ACC112 (cell line): ENCODE measurements at regions not wholly inside any gene's neighbourhood (a gene's known extent, or its start where the extent isn't known, plus 50 kb on each side); places are given as distances from the start of the nearest gene placed in this dataset.

Source experiments
- H2AFZ ChIP-seq: fragments of 200-600 bp; sonication (generic); one replicate; pipeline ENCODE4 v1.6.0; 2017; ENCODE audit warnings: antibody characterized with exemption, low read length; ENCODE audit not compliant: unreplicated experiment
- H3K27ac ChIP-seq: fragments of 200-600 bp; sonication (generic); 2 replicates; pipeline ENCODE4 v1.5.1; 2014; ENCODE audit warnings: low read depth, mild to moderate bottlenecking, antibody characterized with exemption, low read length, moderate library complexity
- H3K27me3 ChIP-seq: fragments of 200-600 bp; sonication (generic); 2 replicates; pipeline ENCODE4 v1.6.1; 2014; ENCODE audit warnings: mild to moderate bottlenecking, antibody characterized with exemption, low read length, moderate library complexity, mixed read lengths; ENCODE audit not compliant: insufficient read depth
- H3K36me3 ChIP-seq: fragments of 200-600 bp; sonication (generic); 2 replicates; pipeline ENCODE4 v1.6.1; 2016; ENCODE audit warnings: mild to moderate bottlenecking, antibody characterized with exemption, low read length, moderate library complexity, mixed read lengths; ENCODE audit not compliant: insufficient read depth
- H3K4me1 ChIP-seq: fragments of 200-600 bp; sonication (generic); one replicate; pipeline ENCODE4 v1.6.1; 2016; ENCODE audit warnings: low read length, mixed read lengths; ENCODE audit not compliant: insufficient read depth, unreplicated experiment, control insufficient read depth
- H3K4me3 ChIP-seq: fragments of 200-600 bp; sonication (generic); 2 replicates; pipeline ENCODE4 v1.5.1; 2014; ENCODE audit warnings: mild to moderate bottlenecking, low read depth, low read length
- H3K79me2 ChIP-seq: fragments of 200-600 bp; sonication (generic); one replicate; pipeline ENCODE4 v1.6.0; 2016; ENCODE audit warnings: low read length; ENCODE audit not compliant: control insufficient read depth, unreplicated experiment, insufficient read depth

DNA sequence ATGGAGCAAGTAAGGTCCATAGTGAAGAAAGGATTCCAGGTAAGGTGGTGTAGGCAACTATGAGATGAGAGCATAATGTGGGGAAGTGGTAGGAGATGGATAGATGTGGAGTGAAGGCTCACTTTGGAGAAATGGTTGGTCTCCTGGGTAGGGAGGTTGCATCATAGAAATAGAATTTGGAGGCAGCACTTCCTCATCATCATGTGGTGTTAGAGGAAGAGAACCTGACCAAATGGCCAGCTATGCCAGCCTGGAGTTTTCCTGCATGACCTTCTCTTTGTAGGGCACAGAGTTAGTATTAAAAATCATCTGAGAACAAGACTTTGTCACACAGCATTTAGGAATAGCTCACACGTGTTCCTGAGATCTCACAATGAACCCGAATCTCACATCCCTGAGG lies 126.7 kb upstream of the CXCL12 start:
- Histone ChIP-seq H3K4me1 (peaks cover 16% of the 10 kb centered on the region), H2AFZ (no peak overlapping the region), H3K27ac (no peak overlapping the region), H3K27me3 (no peaks in the 10 kb centered on the region), H3K4me3 (no peak overlapping the region), H3K79me2 (no peaks in the 10 kb centered on the region), H3K36me3 (no peaks in the 10 kb centered on the region)

DNA sequence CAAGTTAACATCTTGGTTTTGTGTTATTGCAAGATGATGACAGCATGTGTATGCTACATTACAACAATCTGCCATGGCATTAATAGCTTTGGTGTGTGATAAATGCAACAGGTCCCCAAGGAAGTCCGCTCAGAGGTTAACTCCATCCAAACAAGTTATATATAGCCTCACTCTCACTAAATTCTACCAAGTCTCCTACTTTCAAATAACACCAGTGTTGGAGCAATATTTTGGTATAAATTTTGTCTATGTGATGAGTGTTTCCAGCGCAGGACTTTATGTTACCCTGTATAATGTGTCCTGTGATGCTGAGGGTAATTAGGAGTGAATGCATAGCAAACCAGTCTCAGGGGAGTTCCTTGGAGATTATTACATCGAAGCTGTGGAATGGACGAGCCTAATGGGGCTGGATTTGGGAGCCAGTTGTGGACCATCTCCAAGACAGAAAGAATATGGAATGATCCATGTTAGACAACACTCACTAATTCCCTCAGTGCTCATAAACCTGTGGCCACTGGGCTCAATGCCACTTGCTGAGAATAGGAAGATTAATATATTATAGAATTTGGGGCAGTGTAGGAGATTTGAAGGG lies 127.6 kb upstream of the CXCL12 start:
- Histone ChIP-seq H3K36me3 (no peaks in the 10 kb centered on the region), H3K4me1 (peaks cover 16% of the 10 kb centered on the region), H3K79me2 (no peaks in the 10 kb centered on the region), H3K4me3 (no peak overlapping the region), H3K27ac (no peak overlapping the region), H2AFZ (no peak overlapping the region), H3K27me3 (no peaks in the 10 kb centered on the region)

DNA sequence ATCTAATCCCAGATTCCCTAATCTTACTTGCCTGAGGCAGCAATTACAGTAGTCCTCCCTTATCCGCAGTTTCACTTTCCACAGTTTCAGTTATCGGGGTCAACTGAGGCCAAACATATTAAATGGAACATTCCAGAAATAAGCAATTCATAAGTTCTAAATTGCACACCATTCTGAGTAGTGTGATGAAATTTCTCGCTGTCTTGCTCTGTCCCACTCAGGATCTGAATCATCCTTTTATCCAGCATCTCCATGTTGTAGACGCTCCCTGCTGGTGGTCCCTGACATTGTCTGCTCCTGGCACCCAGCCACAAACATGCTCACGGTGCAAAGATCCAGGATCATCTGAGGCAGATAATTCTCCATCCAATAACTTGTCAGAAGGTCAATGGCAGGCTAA lies 128.7 kb upstream of the CXCL12 start:
- Histone ChIP-seq H3K27me3 (no peaks in the 10 kb centered on the region), H3K4me1 (peaks cover 16% of the 10 kb centered on the region), H3K4me3 (no peak overlapping the region), H3K36me3 (no peaks in the 10 kb centered on the region), H3K27ac (no peak overlapping the region), H3K79me2 (no peaks in the 10 kb centered on the region), H2AFZ (peak overlapping the region; percentile 72)

DNA sequence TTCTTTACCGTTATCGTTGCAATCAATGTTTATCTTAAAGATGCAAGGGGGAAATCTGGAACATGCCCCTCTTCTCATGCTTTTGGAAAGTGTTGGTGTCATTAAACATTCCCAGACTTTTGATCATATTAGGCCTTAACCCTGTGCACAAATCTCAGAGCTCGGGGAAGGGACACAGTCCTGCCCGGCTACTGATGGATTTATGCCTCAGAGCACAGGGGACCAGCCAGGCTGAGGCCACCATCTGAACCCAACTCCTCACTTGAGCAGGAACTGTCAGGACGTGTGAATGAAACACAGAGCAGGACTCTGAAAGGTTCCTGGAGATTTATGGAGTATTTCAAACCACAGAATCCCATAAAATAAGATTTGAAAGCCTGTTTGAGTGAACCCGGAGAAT lies 132.0 kb upstream of the CXCL12 start:
- no peak overlapping the region for H2AFZ ChIP-seq
- H3K4me3 ChIP-seq: no peak overlapping the region
- H3K36me3 ChIP-seq: no peaks in the 10 kb centered on the region
- no peaks in the 10 kb centered on the region for H3K79me2 ChIP-seq
- no peaks in the 10 kb centered on the region for H3K27me3 ChIP-seq
- H3K4me1 ChIP-seq: peaks cover 8% of the 10 kb centered on the region
- H3K27ac ChIP-seq: no peak overlapping the region

DNA sequence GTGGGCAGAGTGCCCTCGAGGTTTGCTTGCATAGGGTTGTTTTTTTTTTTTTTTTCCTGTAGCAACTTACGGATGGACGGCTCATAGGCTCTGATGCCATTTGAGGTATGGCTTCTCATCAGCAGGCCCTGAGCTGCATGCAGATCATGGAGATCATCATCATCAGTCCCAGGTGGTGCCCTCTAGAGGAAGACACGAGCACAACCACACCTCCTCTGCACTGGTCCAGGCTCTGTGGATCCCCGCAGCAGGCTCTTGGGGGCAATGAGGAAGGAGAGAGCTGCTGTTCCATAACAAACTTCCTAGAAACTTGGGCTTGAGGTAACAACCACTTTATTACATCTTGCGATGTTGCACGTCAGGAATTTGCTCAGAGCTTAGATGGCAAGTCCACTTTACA lies 132.7 kb upstream of the CXCL12 start:
- H3K4me1 ChIP-seq: peaks cover 8% of the 10 kb centered on the region
- H3K27me3 ChIP-seq: no peaks in the 10 kb centered on the region
- H3K79me2 ChIP-seq: no peaks in the 10 kb centered on the region
- no peak overlapping the region for H3K4me3 ChIP-seq
- no peaks in the 10 kb centered on the region for H3K36me3 ChIP-seq
- H2AFZ ChIP-seq: no peak overlapping the region
- no peak overlapping the region for H3K27ac ChIP-seq

DNA sequence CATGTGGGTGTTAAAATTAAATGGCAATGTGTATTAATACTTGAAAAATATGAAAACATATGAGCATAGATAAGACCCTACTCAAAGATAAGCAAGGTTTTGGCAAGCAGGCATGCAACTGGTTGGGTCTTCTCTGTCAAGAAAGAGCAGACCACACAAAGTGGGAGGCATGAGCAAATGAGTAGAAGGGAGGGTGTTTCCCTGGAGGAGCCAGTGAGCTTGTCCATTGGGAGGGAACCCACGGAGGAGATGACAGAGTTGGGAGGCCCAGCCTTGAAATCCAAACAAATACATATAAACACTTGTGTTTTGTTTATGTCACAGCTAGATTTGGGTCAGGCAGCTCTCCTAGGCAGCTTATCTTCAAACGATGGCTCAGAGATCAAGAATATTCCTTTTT lies 134.5 kb upstream of the CXCL12 start:
- Histone ChIP-seq H3K27ac (no peak overlapping the region), H3K4me3 (no peak overlapping the region), H3K4me1 (no peaks in the 10 kb centered on the region), H3K79me2 (no peaks in the 10 kb centered on the region), H3K36me3 (no peaks in the 10 kb centered on the region), H3K27me3 (no peaks in the 10 kb centered on the region), H2AFZ (no peak overlapping the region)

DNA sequence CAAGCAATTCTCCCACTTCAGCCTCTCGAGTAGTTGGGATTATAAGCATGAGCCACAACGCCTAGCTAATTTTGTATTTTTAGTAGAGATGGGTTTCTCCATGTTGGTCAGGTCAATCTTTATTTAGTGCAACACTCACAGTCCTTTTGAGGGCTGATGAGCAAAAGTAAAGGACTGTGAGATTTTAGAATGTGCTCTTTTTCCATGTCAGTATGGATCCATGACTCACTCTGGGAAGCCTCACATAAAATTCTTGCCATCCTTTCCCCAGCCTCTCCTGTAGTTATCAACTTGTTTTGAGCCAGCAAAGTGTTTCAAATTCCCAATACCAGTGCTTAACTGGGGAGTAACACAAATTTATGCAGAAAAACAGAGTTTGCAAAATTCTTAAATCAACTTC lies 135.8 kb upstream of the CXCL12 start:
- Histone ChIP-seq H3K27me3 (no peaks in the 10 kb centered on the region), H3K79me2 (no peaks in the 10 kb centered on the region), H3K4me3 (no peak overlapping the region), H3K4me1 (no peaks in the 10 kb centered on the region), H3K27ac (no peak overlapping the region), H3K36me3 (no peaks in the 10 kb centered on the region), H2AFZ (no peak overlapping the region)

DNA sequence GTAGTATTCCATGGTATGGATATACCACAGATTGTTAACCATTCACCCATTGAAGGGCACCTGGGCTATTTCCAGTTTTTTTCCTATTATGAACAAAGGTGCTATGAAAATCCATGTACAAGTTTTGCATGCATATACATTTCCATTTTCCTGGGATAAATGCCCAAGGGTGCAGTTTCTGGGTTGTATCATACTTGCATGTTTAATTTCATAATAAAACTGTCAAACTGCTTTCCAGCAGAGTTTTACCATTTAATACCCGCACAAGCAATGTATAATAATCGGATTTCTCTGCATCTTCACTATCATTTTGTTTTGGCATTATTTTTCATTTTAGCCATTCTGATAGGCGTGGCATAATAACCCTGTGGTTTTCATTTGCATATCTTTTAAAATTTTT lies 154.3 kb upstream of the CXCL12 start:
- Histone ChIP-seq H3K4me1 (no peaks in the 10 kb centered on the region), H3K79me2 (no peaks in the 10 kb centered on the region), H3K27me3 (no peaks in the 10 kb centered on the region), H3K27ac (no peak overlapping the region), H2AFZ (no peak overlapping the region), H3K36me3 (no peaks in the 10 kb centered on the region), H3K4me3 (no peak overlapping the region)

DNA sequence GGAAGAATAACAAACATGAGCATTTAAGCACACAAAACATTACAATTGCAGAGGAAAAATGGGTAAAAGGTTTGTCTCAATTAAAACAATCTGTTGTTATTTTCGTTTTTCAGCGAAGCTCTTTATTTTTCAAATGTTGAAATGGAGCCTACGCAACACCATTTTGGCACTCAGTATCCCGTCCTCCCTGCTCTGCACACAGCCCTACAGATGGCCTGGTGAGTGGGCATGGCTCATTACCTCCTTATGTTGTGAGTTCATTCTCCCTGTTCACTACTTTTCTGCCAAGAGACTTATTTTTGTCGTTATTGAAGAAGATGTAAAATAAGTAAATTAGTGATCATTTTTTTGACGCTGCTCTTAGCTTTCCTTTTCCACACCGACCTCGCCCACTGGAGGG lies 167.8 kb upstream of the CXCL12 start:
- Histone ChIP-seq H3K4me1 (no peaks in the 10 kb centered on the region), H2AFZ (no peak overlapping the region), H3K4me3 (no peak overlapping the region), H3K27ac (no peak overlapping the region), H3K36me3 (no peaks in the 10 kb centered on the region), H3K79me2 (no peaks in the 10 kb centered on the region), H3K27me3 (no peaks in the 10 kb centered on the region)

DNA sequence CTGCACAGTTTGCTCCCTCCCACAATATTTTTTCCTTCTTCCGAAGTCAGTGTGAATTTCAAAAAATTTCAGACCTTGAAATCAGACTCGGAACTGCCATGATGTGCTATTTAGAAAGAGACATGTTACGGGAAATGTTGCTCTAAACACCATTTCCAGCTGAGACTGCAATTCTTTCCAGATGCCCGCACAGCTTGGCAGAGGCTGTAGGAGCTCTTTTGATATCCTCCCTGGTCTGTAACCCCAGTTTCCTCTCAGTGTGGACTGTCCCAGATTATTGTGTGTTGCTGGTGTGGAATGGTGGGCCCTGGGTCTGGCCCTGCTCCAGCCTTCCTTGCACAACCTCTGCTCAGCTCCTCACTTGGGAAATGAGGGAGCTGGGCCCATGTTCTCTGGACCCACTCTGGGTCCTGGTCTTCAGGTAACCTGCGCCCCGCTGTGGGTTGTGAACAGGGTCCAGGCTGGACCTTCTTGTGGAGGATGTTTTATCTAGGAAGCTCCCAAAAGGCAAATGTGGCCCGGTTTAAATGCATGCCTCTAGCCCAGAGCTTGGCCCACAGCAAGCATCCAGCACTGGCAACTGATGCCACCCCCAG lies 172.8 kb upstream of the CXCL12 start:
- Histone ChIP-seq H2AFZ (no peak overlapping the region), H3K4me1 (no peaks in the 10 kb centered on the region), H3K27me3 (no peaks in the 10 kb centered on the region), H3K4me3 (no peak overlapping the region), H3K27ac (no peak overlapping the region), H3K79me2 (no peaks in the 10 kb centered on the region), H3K36me3 (no peaks in the 10 kb centered on the region)

DNA sequence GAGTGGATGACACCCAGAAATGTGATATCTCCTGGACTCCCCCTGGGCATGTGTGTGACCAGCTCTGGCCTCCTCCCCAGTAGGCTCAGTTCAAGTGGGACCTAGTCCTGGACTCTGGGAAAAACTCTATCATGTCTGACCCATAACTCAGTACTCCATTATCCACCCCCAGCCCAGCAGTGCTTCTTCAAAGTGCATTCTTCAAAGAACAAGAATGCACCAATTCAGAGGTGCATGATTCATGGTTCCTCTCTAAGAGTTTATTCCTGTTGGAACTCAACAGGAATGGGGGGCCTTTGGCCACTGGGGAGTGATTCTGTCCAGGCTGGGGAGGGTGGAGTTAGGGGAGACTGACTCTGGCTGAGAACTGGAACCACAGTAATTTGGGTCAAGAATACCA lies 173.6 kb upstream of the CXCL12 start:
- Histone ChIP-seq H2AFZ (no peak overlapping the region), H3K79me2 (no peaks in the 10 kb centered on the region), H3K4me3 (no peak overlapping the region), H3K36me3 (no peaks in the 10 kb centered on the region), H3K4me1 (no peaks in the 10 kb centered on the region), H3K27ac (no peak overlapping the region), H3K27me3 (no peaks in the 10 kb centered on the region)
